ENCODE measurements at regions not wholly inside any gene's neighbourhood (a gene's known extent, or its start where the extent isn't known, plus 50 kb on each side); places are given as distances from the start of the nearest gene placed in this dataset.
"Not testable (repeated sequence)": the region's sequence is repeated elsewhere in the genome, so short reads cannot be mapped to it uniquely, and the experiment has no call there.

DNA sequence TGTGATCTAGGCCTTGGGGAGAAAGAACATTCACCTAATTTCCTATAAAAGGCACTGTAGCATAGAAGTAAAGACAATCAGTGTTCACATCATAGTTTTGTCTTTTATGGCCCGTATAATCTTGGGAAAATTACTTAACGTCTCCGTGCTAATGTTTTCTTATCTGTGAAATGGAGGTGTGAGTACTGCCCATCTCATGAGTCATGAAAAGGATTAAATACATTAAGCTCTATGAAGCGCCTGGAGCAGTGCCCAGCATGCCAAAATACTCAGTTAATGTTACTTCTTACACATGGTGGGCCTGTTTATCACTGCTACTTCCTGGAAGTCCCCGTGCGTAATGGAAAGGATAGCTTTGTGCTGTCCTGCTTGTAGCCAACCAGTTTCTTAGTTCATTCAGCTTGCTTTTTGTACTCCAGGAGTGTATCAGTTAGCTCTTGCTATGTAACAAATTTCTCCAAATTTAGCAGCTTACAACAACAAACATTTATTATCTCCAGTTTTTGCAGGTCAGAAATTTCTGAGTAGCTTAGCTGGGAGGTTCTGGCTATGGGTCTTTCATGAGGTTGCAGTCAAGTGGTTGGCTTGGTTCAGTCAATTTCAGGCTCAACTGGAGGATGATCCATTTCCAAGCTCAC, 103.6 kb upstream of the BMP2 start:
- 81% methylated on average over 6 of the region's 6 CpGs for WGBS (ENCODE audit: insufficient coverage)
- no peaks in the 10 kb centered on the region for H3K9me3 ChIP-seq (ENCODE audit: control insufficient read depth, insufficient read depth, low read length)
- H3K36me3 ChIP-seq (ENCODE audit: control insufficient read depth, insufficient read depth, low read length): no peaks in the 10 kb centered on the region
- peak in 1 of 6 donors; percentile 64 for DNase-seq (ENCODE audit: low read depth in 4 of 6, low spot score in 6 of 6)
- no peaks in the 10 kb centered on the region for H3K4me1 ChIP-seq (ENCODE audit: control insufficient read depth, insufficient read depth, low read length)
- no peak overlapping the region for H3K4me3 ChIP-seq (ENCODE audit: low read depth, low read length)
- H3K27ac ChIP-seq (ENCODE audit: low read depth, low read length): no peak overlapping the region
- no peaks in the 10 kb centered on the region for H3K27me3 ChIP-seq (ENCODE audit: control insufficient read depth, insufficient read depth, low read length)

DNA sequence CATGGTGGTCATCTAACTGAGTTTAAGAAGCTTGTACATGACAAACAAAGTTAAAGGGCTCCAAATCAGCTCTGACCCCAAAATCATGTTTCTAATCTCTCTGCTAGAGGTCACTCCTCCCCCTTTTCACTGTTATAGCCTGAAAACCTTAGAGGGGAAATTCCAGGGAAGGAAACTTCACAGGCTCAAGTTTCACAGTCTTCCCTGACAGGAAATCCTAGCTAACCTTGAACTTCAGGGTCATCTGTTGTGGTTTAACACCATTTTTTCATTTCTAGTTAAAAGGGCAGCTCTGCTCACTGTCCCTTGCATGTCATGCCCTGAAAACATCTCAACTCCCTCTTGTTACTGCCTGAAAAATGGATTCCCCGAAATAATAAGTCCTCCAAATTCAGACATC, 104.4 kb upstream of the BMP2 start:
- Histone ChIP-seq H3K4me1 (ENCODE audit: control insufficient read depth, insufficient read depth, low read length) (no peaks in the 10 kb centered on the region), H3K4me3 (ENCODE audit: low read depth, low read length) (no peak overlapping the region), H3K36me3 (ENCODE audit: control insufficient read depth, insufficient read depth, low read length) (no peaks in the 10 kb centered on the region), H3K27me3 (ENCODE audit: control insufficient read depth, insufficient read depth, low read length) (no peaks in the 10 kb centered on the region), H3K27ac (ENCODE audit: low read depth, low read length) (no peak overlapping the region), H3K9me3 (ENCODE audit: control insufficient read depth, insufficient read depth, low read length) (no peaks in the 10 kb centered on the region)
- no CpG with 5 or more reads among the region's 1 CpG for WGBS (ENCODE audit: insufficient coverage)
- no peak for DNase-seq (ENCODE audit: low read depth in 4 of 6, low spot score in 6 of 6)

DNA sequence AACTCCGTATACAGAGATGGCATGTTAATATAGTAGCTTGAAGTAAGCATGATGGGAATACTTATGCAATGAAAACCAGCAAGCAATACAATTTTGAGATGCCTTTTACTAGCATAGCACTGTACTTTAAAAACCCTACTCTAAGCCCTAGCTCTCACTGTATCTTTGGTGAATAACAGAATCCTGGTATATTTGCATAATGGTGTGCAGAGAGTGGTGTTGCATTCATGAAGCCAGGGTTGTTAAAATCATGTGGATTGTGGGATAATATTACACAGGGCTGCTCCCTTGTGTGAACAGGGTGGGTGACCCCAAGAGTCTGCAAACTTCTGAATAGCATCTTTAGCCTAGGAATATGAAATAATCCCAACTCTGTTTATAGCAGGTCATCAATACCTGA, 105.2 kb upstream of the BMP2 start:
- H3K36me3 ChIP-seq (ENCODE audit: control insufficient read depth, insufficient read depth, low read length): no peaks in the 10 kb centered on the region

DNA sequence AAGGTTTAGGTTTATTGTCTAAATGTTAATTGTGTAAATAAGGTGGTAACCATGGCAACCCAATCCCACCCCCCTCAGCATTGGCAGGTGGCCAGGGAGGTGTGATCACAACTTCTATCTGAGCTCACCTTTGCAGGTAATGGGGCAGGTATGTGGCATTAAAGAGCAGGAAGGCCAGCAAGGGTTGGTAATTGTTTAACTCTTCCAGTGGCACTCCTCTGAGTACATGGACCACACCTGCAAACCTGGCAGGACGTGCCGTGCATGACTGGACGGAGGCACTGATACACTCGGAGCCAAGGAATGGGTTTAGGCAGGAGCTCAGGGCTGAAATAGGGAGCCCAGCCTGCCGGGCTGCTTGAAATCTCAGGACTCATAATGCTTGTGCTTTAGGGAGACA, 107.0 kb upstream of the BMP2 start:
- Histone ChIP-seq H3K27ac (ENCODE audit: low read depth, low read length) (no peak overlapping the region), H3K36me3 (ENCODE audit: control insufficient read depth, insufficient read depth, low read length) (no peaks in the 10 kb centered on the region), H3K9me3 (ENCODE audit: control insufficient read depth, insufficient read depth, low read length) (no peaks in the 10 kb centered on the region), H3K4me1 (ENCODE audit: control insufficient read depth, insufficient read depth, low read length) (no peaks in the 10 kb centered on the region), H3K27me3 (ENCODE audit: control insufficient read depth, insufficient read depth, low read length) (no peaks in the 10 kb centered on the region), H3K4me3 (ENCODE audit: low read depth, low read length) (no peak overlapping the region)
- no peak for DNase-seq (ENCODE audit: low read depth in 4 of 6, low spot score in 6 of 6)
- WGBS (ENCODE audit: insufficient coverage): 83% methylated on average over 3 of the region's 5 CpGs

More for the DNA sequence above, 105.2 kb upstream of the BMP2 start:
- no peaks in the 10 kb centered on the region for H3K27me3 ChIP-seq (ENCODE audit: control insufficient read depth, insufficient read depth, low read length)
- no peak for DNase-seq (ENCODE audit: low read depth in 4 of 6, low spot score in 6 of 6)
- no peaks in the 10 kb centered on the region for H3K4me1 ChIP-seq (ENCODE audit: control insufficient read depth, insufficient read depth, low read length)
- no peak overlapping the region for H3K4me3 ChIP-seq (ENCODE audit: low read depth, low read length)
- H3K9me3 ChIP-seq (ENCODE audit: control insufficient read depth, insufficient read depth, low read length): no peaks in the 10 kb centered on the region
- H3K27ac ChIP-seq (ENCODE audit: low read depth, low read length): no peak overlapping the region
- no CpG with 5 or more reads among the region's 1 CpG for WGBS (ENCODE audit: insufficient coverage)

DNA sequence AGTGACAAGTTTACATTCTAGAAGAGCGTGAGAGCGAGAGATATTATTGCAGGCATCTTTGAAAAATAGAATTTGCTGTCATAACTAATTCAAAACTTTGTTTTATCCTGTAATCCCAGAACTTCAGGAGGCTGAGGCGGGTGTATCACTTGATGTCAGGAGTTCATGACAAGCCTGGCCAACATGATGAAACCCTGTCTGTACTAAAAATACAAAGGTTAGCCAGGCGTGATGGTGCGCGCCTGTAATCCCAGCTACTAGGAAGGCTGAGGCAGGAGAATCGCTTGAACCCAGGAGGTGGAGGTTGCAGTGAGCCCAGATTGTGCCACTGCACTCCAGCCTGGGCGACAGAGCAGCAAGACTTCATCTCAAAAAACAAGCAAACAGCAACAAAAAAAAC, 108.6 kb upstream of the BMP2 start:
- H3K4me1 ChIP-seq (ENCODE audit: control insufficient read depth, insufficient read depth, low read length); H3K27me3 ChIP-seq (ENCODE audit: control insufficient read depth, insufficient read depth, low read length); H3K27ac ChIP-seq (ENCODE audit: low read depth, low read length); H3K36me3 ChIP-seq (ENCODE audit: control insufficient read depth, insufficient read depth, low read length); DNase-seq (ENCODE audit: low read depth in 4 of 6, low spot score in 6 of 6); H3K9me3 ChIP-seq (ENCODE audit: control insufficient read depth, insufficient read depth, low read length); H3K4me3 ChIP-seq (ENCODE audit: low read depth, low read length): not testable (repeated sequence)
- WGBS (ENCODE audit: insufficient coverage): 87% methylated on average over 3 of the region's 8 CpGs

DNA sequence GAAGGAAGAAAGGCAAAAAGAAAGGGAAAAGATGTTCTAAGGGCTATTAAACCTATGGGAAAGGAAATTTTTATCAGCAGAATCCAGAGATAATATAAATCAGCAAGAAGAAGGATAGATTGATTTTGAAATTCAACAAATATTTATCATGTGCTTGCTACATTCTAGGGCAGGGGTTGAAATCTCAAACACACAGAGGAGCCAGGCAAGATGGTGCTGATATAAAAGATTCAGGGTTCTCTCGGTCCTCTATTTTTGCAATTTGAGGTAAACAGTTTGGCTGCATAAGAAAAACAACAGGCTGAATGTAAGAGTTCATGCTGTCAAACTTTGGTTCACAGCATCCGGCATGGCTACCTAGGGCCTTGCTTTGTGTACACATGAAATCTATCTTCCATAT, 109.6 kb upstream of the BMP2 start:
- no peaks in the 10 kb centered on the region for H3K9me3 ChIP-seq (ENCODE audit: control insufficient read depth, insufficient read depth, low read length)
- no peak overlapping the region for H3K4me3 ChIP-seq (ENCODE audit: low read depth, low read length)
- no peak for DNase-seq (ENCODE audit: low read depth in 4 of 6, low spot score in 6 of 6)
- 100% methylated on average over 1 of the region's 2 CpGs for WGBS (ENCODE audit: insufficient coverage)
- H3K4me1 ChIP-seq (ENCODE audit: control insufficient read depth, insufficient read depth, low read length): no peaks in the 10 kb centered on the region
- H3K27me3 ChIP-seq (ENCODE audit: control insufficient read depth, insufficient read depth, low read length): no peaks in the 10 kb centered on the region
- no peaks in the 10 kb centered on the region for H3K36me3 ChIP-seq (ENCODE audit: control insufficient read depth, insufficient read depth, low read length)
- no peak overlapping the region for H3K27ac ChIP-seq (ENCODE audit: low read depth, low read length)

DNA sequence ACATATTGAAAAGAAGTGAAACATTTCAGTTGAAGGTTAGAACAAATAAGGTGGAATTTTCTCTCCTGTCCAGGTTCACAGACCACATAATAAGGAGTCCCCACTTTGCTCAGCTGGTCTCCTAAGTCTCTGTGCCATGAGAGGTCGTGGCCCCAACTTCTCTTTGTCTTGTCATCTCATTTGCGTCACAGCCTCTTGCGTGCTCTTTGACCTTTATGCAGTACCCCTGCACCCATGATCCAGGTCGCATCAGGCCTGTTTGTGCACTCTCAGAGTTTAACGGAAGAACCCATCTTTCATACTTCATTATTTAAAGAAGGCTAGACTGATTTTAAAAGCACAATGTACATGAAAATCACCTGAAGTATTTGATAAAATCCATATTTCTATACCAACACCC, 110.4 kb upstream of the BMP2 start:
- H3K27ac ChIP-seq (ENCODE audit: low read depth, low read length): no peak overlapping the region
- H3K36me3 ChIP-seq (ENCODE audit: control insufficient read depth, insufficient read depth, low read length): no peaks in the 10 kb centered on the region
- H3K27me3 ChIP-seq (ENCODE audit: control insufficient read depth, insufficient read depth, low read length): no peaks in the 10 kb centered on the region
- H3K4me1 ChIP-seq (ENCODE audit: control insufficient read depth, insufficient read depth, low read length): no peaks in the 10 kb centered on the region
- WGBS (ENCODE audit: insufficient coverage): 79% methylated on average over 5 of the region's 5 CpGs
- no peak for DNase-seq (ENCODE audit: low read depth in 4 of 6, low spot score in 6 of 6)
- H3K9me3 ChIP-seq (ENCODE audit: control insufficient read depth, insufficient read depth, low read length): no peaks in the 10 kb centered on the region
- no peak overlapping the region for H3K4me3 ChIP-seq (ENCODE audit: low read depth, low read length)

DNA sequence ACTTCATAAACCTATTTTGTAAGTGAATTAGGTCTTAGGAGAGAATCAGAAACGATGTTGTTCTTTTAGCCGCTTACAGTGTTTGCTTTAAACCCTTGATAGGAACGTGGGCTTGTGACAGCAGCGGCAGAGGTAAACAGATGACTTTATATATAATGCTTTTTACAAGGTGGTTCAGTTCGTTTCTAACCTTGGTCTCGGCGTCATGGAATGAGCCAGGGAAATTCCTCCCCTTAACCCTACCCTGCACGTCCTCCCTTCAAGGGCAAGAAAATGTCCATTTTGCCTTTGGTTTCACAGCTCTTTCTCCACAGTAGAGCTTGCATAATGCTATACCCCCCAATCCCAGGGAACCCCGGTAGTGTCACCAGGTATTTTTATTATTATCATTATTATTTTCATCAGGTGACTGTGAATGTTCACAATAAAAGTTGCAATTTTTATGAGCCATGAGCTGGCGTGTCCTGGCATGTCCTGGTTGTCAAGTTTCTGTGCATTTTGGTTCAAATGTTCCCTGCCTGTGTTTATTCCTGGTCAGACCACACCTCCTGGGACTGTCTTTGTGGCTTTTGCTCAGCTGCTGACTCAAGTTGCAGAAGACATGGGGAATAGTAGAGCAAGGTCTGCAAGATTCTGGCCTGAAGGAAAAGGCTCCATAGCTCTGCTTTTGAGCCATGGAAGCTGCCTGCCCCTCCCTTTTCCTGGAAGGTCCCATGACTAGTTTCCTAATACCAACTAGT, 112.8 kb upstream of the BMP2 start:
- Histone ChIP-seq H3K9me3 (ENCODE audit: control insufficient read depth, insufficient read depth, low read length) (no peaks in the 10 kb centered on the region), H3K27me3 (ENCODE audit: control insufficient read depth, insufficient read depth, low read length) (no peaks in the 10 kb centered on the region), H3K36me3 (ENCODE audit: control insufficient read depth, insufficient read depth, low read length) (no peaks in the 10 kb centered on the region), H3K27ac (ENCODE audit: low read depth, low read length) (no peak overlapping the region), H3K4me1 (ENCODE audit: control insufficient read depth, insufficient read depth, low read length) (no peaks in the 10 kb centered on the region), H3K4me3 (ENCODE audit: low read depth, low read length) (no peak overlapping the region)
- no peak for DNase-seq (ENCODE audit: low read depth in 4 of 6, low spot score in 6 of 6)
- WGBS (ENCODE audit: insufficient coverage): 81% methylated on average over 6 of the region's 10 CpGs

DNA sequence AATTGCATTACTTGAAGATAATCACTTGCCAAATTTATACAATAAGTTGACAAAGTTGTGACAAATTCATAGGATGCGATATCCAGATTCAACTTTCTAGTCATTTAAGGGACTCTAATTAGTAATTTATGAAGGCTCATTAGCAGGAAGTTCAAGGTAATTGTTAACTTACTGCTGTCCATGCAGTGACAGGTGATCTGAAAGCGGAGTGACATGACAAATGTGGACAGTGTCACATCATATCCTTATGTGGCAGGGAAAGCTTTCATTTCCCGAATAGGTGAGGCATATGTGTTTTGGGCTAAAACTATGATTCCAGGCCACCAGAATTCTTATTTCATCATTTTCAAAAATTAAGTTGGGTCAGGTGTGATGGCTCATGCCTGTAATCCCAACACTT, 115.9 kb upstream of the BMP2 start:
- H3K4me1 ChIP-seq (ENCODE audit: control insufficient read depth, insufficient read depth, low read length): no peaks in the 10 kb centered on the region
- no CpG with 5 or more reads among the region's 3 CpGs for WGBS (ENCODE audit: insufficient coverage)
- H3K9me3 ChIP-seq (ENCODE audit: control insufficient read depth, insufficient read depth, low read length): no peaks in the 10 kb centered on the region
- H3K27me3 ChIP-seq (ENCODE audit: control insufficient read depth, insufficient read depth, low read length): no peaks in the 10 kb centered on the region
- DNase-seq (ENCODE audit: low read depth in 4 of 6, low spot score in 6 of 6): no peak
- no peak overlapping the region for H3K4me3 ChIP-seq (ENCODE audit: low read depth, low read length)
- H3K27ac ChIP-seq (ENCODE audit: low read depth, low read length): no peak overlapping the region
- H3K36me3 ChIP-seq (ENCODE audit: control insufficient read depth, insufficient read depth, low read length): no peaks in the 10 kb centered on the region

DNA sequence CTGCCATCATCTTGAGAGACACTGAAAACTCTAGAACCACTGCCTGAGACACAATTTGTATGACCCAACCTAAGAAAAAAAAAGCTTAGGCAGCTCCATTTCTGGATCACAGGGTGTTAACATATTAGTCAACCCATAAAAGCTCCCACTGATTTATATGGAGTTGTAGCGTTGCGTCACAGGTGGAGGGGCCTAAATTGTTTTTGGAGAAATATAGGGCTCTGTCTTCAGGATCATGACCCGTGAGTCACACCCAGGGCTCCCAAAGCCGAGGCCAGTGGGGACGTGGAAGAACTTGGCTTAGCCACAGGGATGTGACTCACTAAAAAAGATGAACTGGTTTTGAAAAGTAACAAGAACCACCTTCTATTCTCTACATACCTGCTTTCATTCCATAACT, 116.5 kb upstream of the BMP2 start:
- H3K9me3 ChIP-seq (ENCODE audit: control insufficient read depth, insufficient read depth, low read length): no peaks in the 10 kb centered on the region
- H3K27ac ChIP-seq (ENCODE audit: low read depth, low read length): no peak overlapping the region
- WGBS (ENCODE audit: insufficient coverage): 95% methylated on average over 4 of the region's 5 CpGs
- DNase-seq (ENCODE audit: low read depth in 4 of 6, low spot score in 6 of 6): no peak
- H3K4me1 ChIP-seq (ENCODE audit: control insufficient read depth, insufficient read depth, low read length): no peaks in the 10 kb centered on the region
- H3K4me3 ChIP-seq (ENCODE audit: low read depth, low read length): no peak overlapping the region
- no peaks in the 10 kb centered on the region for H3K36me3 ChIP-seq (ENCODE audit: control insufficient read depth, insufficient read depth, low read length)
- no peaks in the 10 kb centered on the region for H3K27me3 ChIP-seq (ENCODE audit: control insufficient read depth, insufficient read depth, low read length)

All from spinal cord (tissue), 9 donors.